OCI-LY3 (cell line): ENCODE measurements at regions not wholly inside any gene's neighbourhood (a gene's known extent, or its start where the extent isn't known, plus 50 kb on each side); places are given as distances from the start of the nearest gene placed in this dataset.

Source experiments
- H2AFZ ChIP-seq: fragments of 200-600, 300-600 bp; shearing (Covaris generic); 2 replicates; pipeline ENCODE4 v1.6.0; 2014; ENCODE audit warnings: antibody characterized with exemption, low read depth, low read length
- H3K27ac ChIP-seq: fragments of 200-600, 300-600 bp; sonication (generic); 2 replicates; pipeline ENCODE4 v1.5.1; 2014; ENCODE audit warnings: mild to moderate bottlenecking, low read length, moderate library complexity, mixed read lengths
- H3K27me3 ChIP-seq: fragments of 200-600, 300-600 bp; sonication (generic); 2 replicates; pipeline ENCODE4 v1.6.1; 2014; ENCODE audit warnings: low read depth, low read length, mixed read lengths
- H3K36me3 ChIP-seq: fragments of 200-600, 300-600 bp; sonication (generic); replicated peaks from 2 replicates; pipeline ENCODE3; 2014; ENCODE audit warnings: low read depth, low read length, mixed read lengths
- H3K4me1 ChIP-seq: fragments of 300-600, 200-600 bp; sonication (generic); 2 replicates; pipeline ENCODE4 v1.6.1; 2014; ENCODE audit warnings: low read length, mixed read lengths
- H3K4me2 ChIP-seq: fragments of 200-600, 300-600 bp; sonication (generic); 2 replicates; pipeline ENCODE4 v1.6.1; 2014; ENCODE audit warnings: low read length, mixed read lengths
- H3K4me3 ChIP-seq: fragments of 300-600, 200-600 bp; sonication (generic); 2 replicates; pipeline ENCODE4 v1.5.1; 2014; ENCODE audit warnings: antibody characterized with exemption, mild to moderate bottlenecking, low read length, moderate library complexity
- H3K79me2 ChIP-seq: fragments of 300-600, 200-600 bp; shearing (Covaris generic); 2 replicates; pipeline ENCODE4 v1.6.1; 2014; ENCODE audit warnings: mild to moderate bottlenecking, low read length, mixed read lengths
- H3K9ac ChIP-seq: fragments of 300-600, 200-600 bp; shearing (Covaris generic); 2 replicates; pipeline ENCODE4 v1.6.0; 2014; ENCODE audit warnings: mild to moderate bottlenecking, low read length, moderate library complexity
- H3K9me3 ChIP-seq: fragments of 200-600, 300-600 bp; shearing (Covaris generic); 2 replicates; pipeline ENCODE4 v1.6.1; 2014; ENCODE audit warnings: low read length, mixed read lengths; ENCODE audit not compliant: insufficient read depth
- H4K20me1 ChIP-seq: fragments of 200-600, 300-600 bp; sonication (generic); 2 replicates; pipeline ENCODE4 v1.6.1; 2016; ENCODE audit warnings: low read length, mixed read lengths; ENCODE audit not compliant: insufficient read depth
- EZH2phosphoT487 ChIP-seq: fragments of 200-600 bp; shearing (Covaris generic); IDR thresholded peaks from 2 replicates; pipeline ENCODE4 v1.6.1; 2018; ENCODE audit warnings: antibody characterized with exemption, mixed run types, low read depth
- TF ChIP-seq, protein P1 (sequence below): fragments of 200-600, 300-600 bp; sonication (generic); IDR thresholded peaks from 2 replicates; pipeline ENCODE4 v1.5.1; 2014; ENCODE audit warnings: antibody characterized with exemption, low read length, low read depth

- Histone ChIP-seq H3K4me2 (no peak overlapping the region), H3K36me3 (no peaks in the 10 kb centered on the region), H3K27ac (no peak overlapping the region), H3K4me1 (no peaks in the 10 kb centered on the region), H3K9ac (no peak overlapping the region), H3K4me3 (no peak overlapping the region), H3K27me3 (no peaks in the 10 kb centered on the region), H3K79me2 (no peaks in the 10 kb centered on the region), H4K20me1 (no peaks in the 10 kb centered on the region), H3K9me3 (no peaks in the 10 kb centered on the region), H2AFZ (no peak overlapping the region)
- no peak for TF ChIP-seq EZH2phosphoT487
- TF ChIP-seq, protein P1, sequence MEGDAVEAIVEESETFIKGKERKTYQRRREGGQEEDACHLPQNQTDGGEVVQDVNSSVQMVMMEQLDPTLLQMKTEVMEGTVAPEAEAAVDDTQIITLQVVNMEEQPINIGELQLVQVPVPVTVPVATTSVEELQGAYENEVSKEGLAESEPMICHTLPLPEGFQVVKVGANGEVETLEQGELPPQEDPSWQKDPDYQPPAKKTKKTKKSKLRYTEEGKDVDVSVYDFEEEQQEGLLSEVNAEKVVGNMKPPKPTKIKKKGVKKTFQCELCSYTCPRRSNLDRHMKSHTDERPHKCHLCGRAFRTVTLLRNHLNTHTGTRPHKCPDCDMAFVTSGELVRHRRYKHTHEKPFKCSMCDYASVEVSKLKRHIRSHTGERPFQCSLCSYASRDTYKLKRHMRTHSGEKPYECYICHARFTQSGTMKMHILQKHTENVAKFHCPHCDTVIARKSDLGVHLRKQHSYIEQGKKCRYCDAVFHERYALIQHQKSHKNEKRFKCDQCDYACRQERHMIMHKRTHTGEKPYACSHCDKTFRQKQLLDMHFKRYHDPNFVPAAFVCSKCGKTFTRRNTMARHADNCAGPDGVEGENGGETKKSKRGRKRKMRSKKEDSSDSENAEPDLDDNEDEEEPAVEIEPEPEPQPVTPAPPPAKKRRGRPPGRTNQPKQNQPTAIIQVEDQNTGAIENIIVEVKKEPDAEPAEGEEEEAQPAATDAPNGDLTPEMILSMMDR: no peak
These were observed 406.7 kb upstream of the MAF start for GRCh38 chr16:80007231-80007630.

DNA sequence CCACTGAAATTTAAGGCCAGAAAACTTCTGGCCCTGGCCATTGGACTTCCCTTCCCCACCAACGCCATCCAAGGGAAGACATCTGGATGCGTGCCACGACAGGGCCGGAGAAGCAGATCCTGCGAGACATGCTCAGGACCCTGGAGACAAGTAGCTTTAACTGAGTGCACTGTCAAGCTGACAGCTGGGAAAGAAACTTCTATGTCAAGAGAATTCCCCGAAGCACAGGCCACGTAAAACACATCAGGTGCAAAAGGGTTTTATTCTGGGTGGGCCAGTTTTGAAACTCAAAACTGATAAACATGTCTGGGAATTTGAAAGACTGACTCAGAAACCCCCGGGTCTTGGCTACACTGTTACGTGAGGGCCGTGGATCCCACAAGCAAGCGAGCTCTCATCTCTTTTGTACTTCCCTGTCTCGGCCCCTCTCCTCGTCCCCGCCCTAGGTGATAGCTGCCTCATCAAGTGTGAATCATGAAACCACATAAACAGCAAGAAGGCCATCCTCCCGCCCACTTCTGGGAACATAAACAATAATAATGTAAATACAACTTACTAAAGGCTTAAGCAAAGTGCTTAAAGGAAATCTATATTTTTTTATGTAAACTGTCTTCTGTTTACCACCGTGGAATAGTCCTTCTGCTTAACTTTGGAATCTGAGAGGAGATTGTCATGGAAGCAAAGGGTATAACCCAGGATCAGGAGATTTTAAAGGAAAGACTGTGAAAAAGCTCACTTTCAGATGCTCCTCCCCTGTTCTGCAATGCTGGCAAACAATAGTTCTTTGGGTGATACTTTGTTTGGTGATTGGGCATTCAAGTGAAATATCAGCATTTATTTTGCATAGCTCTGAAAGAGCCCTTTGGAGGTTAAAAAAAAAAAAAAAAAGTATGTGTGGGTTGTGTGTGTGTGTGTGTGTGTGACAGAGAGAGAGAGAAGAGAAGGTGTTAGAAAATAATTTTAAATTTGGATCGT, 406.0 kb upstream of the MAF start:
- H2AFZ ChIP-seq: no peak overlapping the region

GRCh38 chr16:80004113-80004512, 403.6 kb upstream of the MAF start:
- H4K20me1 ChIP-seq: no peaks in the 10 kb centered on the region
- H3K4me2 ChIP-seq: no peak overlapping the region
- no peak overlapping the region for H2AFZ ChIP-seq
- no peak overlapping the region for H3K27ac ChIP-seq
- no peaks in the 10 kb centered on the region for H3K27me3 ChIP-seq
- H3K9ac ChIP-seq: no peak overlapping the region
- no peaks in the 10 kb centered on the region for H3K4me1 ChIP-seq
- H3K79me2 ChIP-seq: no peaks in the 10 kb centered on the region
- no peaks in the 10 kb centered on the region for H3K9me3 ChIP-seq
- H3K36me3 ChIP-seq: no peaks in the 10 kb centered on the region
- TF ChIP-seq EZH2phosphoT487: no peak
- TF ChIP-seq, protein P1: no peak
- H3K4me3 ChIP-seq: no peak overlapping the region

More for the DNA sequence above, 406.0 kb upstream of the MAF start:
- Histone ChIP-seq H3K4me2 (no peak overlapping the region), H3K27me3 (no peaks in the 10 kb centered on the region), H4K20me1 (no peaks in the 10 kb centered on the region), H3K79me2 (no peaks in the 10 kb centered on the region), H3K27ac (no peak overlapping the region), H3K36me3 (no peaks in the 10 kb centered on the region), H3K4me3 (no peak overlapping the region), H3K4me1 (no peaks in the 10 kb centered on the region), H3K9me3 (no peaks in the 10 kb centered on the region), H3K9ac (no peak overlapping the region)
- no peak for TF ChIP-seq EZH2phosphoT487
- TF ChIP-seq, protein P1: no peak

DNA sequence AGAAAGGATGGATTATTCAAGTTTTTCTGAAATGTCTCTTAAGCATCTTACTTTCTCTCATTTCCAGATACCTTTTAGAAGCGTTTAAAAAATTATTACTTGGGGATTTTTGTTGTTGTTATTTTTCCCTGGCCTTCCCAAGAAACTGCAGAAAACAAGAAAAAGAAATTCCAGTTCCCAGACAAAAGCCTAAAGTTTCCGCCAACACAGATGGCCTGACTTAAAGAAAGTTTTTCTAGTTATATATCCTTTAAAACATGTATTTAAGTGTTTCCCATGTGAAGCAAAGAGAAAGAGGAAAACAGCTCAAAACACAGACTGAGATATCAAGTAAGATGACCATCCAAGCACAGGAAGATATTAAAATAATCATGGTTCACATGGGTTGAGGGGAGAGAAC, 401.7 kb upstream of the MAF start:
- Histone ChIP-seq H3K9me3 (no peaks in the 10 kb centered on the region), H3K4me3 (no peak overlapping the region), H4K20me1 (no peaks in the 10 kb centered on the region), H3K27ac (no peak overlapping the region), H3K27me3 (no peaks in the 10 kb centered on the region), H2AFZ (no peak overlapping the region), H3K79me2 (no peaks in the 10 kb centered on the region), H3K36me3 (no peaks in the 10 kb centered on the region), H3K4me2 (no peak overlapping the region), H3K9ac (no peak overlapping the region), H3K4me1 (no peaks in the 10 kb centered on the region)
- TF ChIP-seq EZH2phosphoT487: no peak
- TF ChIP-seq, protein P1: no peak
